ENCODE measurements at regions not wholly inside any gene's neighbourhood (a gene's known extent, or its start where the extent isn't known, plus 50 kb on each side); places are given as distances from the start of the nearest gene placed in this dataset.

- ATAC-seq (ENCODE audit: poor library complexity) = no peak
- Mint-ChIP-seq H3K27me3 (no peaks in the 10 kb centered on the region), H3K36me3 (ENCODE audit: low read depth) (no peaks in the 10 kb centered on the region), H3K27ac (no peak overlapping the region), H3K4me1 (ENCODE audit: low read depth) (no peaks in the 10 kb centered on the region), H3K4me3 (no peak overlapping the region), H3K9me3 (peaks cover 13% of the 10 kb centered on the region)
- TF ChIP-seq CTCF (IDR thresholded peaks at IDR 0.05) = no peak
- H3K36me3 ChIP-seq (ENCODE audit: insufficient read depth, low read length) = no peaks in the 10 kb centered on the region
- H3K27me3 ChIP-seq (ENCODE audit: control insufficient read depth in 1 of 2, insufficient read depth in 2 of 2, low read length in 2 of 2) = no peaks in the 10 kb centered on the region
- peaks cover 6 to 20% of the 10 kb centered on the region in 2 experiments for H3K9me3 ChIP-seq (ENCODE audit: control insufficient read depth in 1 of 2, insufficient read depth in 1 of 2, low read length in 2 of 2)
- intact Hi-C loops (cut with DNase I, micrococcal nuclease) = no loop called here
- POLR2A ChIA-PET = no interaction called here
- no peak overlapping the region for H3K27ac ChIP-seq (ENCODE audit: low read depth in 1 of 2, low read length in 2 of 2)
- H3K4me3 ChIP-seq (ENCODE audit: low read length) = no peak overlapping the region
- CTCF ChIA-PET = no interaction called here
- no peaks in the 10 kb centered on the region for H3K4me1 ChIP-seq (ENCODE audit: insufficient read depth, low read length)
- DNase-seq = no peak
Measured at GRCh38 chr4:130736436-130737185, 1640.7 kb downstream of the C4orf33 start.

GRCh38 chr4:130738233-130738632, 1642.3 kb downstream of the C4orf33 start:
- H3K36me3 Mint-ChIP-seq (ENCODE audit: low read depth) = no peaks in the 10 kb centered on the region
- DNase-seq (no peak), ATAC-seq (ENCODE audit: poor library complexity) (no peak)
- TF ChIP-seq CTCF (IDR thresholded peaks at IDR 0.05) = no peak
- H3K4me1 ChIP-seq (ENCODE audit: insufficient read depth, low read length) = no peaks in the 10 kb centered on the region
- H3K27ac ChIP-seq (ENCODE audit: low read depth in 1 of 2, low read length in 2 of 2) = no peak overlapping the region
- ChIA-PET CTCF (no interaction called here), POLR2A (no interaction called here)
- no peaks in the 10 kb centered on the region for H3K36me3 ChIP-seq (ENCODE audit: insufficient read depth, low read length)
- intact Hi-C loops (cut with DNase I, micrococcal nuclease) = no loop called here
- H3K9me3 ChIP-seq (ENCODE audit: control insufficient read depth in 1 of 2, insufficient read depth in 1 of 2, low read length in 2 of 2) = peaks cover 6 to 20% of the 10 kb centered on the region in 2 experiments
- H3K27me3 ChIP-seq (ENCODE audit: control insufficient read depth in 1 of 2, insufficient read depth in 2 of 2, low read length in 2 of 2) = no peaks in the 10 kb centered on the region
- H3K9me3 Mint-ChIP-seq = peaks cover 13% of the 10 kb centered on the region
- H3K4me1 Mint-ChIP-seq (ENCODE audit: low read depth) = no peaks in the 10 kb centered on the region
- H3K4me3 ChIP-seq (ENCODE audit: low read length) = no peak overlapping the region
- H3K4me3 Mint-ChIP-seq = no peak overlapping the region
- no peaks in the 10 kb centered on the region for H3K27me3 Mint-ChIP-seq
- no peak overlapping the region for H3K27ac Mint-ChIP-seq

- Histone ChIP-seq H3K4me1 (ENCODE audit: insufficient read depth, low read length) (no peaks in the 10 kb centered on the region), H3K4me3 (ENCODE audit: low read length) (no peak overlapping the region), H3K9me3 (ENCODE audit: control insufficient read depth in 1 of 2, insufficient read depth in 1 of 2, low read length in 2 of 2) (no peaks in the 10 kb centered on the region), H3K36me3 (ENCODE audit: insufficient read depth, low read length) (no peaks in the 10 kb centered on the region), H3K27me3 (ENCODE audit: control insufficient read depth in 1 of 2, insufficient read depth in 2 of 2, low read length in 2 of 2) (no peaks in the 10 kb centered on the region), H3K27ac (ENCODE audit: low read depth in 1 of 2, low read length in 2 of 2) (no peak overlapping the region)
- H3K9me3 Mint-ChIP-seq = peaks cover 9% of the 10 kb centered on the region
- intact Hi-C loops (cut with DNase I, micrococcal nuclease) = no loop called here
- no peaks in the 10 kb centered on the region for H3K36me3 Mint-ChIP-seq (ENCODE audit: low read depth)
- no peaks in the 10 kb centered on the region for H3K4me1 Mint-ChIP-seq (ENCODE audit: low read depth)
- ChIA-PET POLR2A (no interaction called here), CTCF (no interaction called here)
- ATAC-seq (ENCODE audit: poor library complexity) = no peak
- no peaks in the 10 kb centered on the region for H3K27me3 Mint-ChIP-seq
- H3K4me3 Mint-ChIP-seq = no peak overlapping the region
- H3K27ac Mint-ChIP-seq = no peak overlapping the region
- no peak for TF ChIP-seq CTCF (IDR thresholded peaks at IDR 0.05)
- no peak for DNase-seq
Measured at GRCh38 chr4:130747842-130748241, 1651.9 kb downstream of the C4orf33 start.

Measured in CD4-positive, alpha-beta T cell (primary cell).